ENCODE measurements at regions not wholly inside any gene's neighbourhood (a gene's known extent, or its start where the extent isn't known, plus 50 kb on each side); places are given as distances from the start of the nearest gene placed in this dataset.

DNA sequence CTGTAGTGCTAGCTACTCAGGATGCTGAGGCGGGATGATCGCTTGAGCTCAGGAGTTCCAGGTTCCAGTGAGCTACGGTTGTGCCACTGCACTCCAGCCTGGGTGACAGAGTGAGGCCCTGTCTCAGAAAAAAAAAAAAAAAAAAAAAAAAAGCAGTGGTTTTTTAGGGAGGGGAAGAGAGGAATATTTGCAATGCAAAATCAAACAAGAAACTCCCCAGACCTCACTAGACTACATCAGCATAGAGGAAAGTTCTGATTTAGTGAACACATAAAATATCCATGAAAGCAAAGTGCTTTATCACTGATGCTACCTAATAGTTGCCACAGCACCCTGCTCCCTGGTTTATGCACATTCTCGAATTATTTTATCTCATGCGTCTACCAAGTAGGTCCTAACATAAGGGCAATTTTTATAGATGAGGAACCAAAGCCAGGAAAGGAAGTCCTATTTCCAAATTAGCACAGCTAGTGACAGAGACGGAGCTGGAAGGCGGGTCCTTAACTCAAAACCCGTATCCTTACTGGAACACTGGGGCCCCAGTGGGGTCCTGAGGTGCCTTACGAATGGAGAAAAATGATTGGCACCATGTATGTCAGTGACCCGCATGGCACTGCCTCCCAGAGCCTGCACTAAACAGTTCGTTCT, 50.7 kb upstream of the GPR157 start:
- no peak overlapping the region for H3K9ac ChIP-seq (ENCODE audit: low read depth, low read length)
- peaks cover 14% of the 10 kb centered on the region for H3K4me1 ChIP-seq (ENCODE audit: control insufficient read depth, insufficient read depth, low read length)
- H3K36me3 ChIP-seq (ENCODE audit: control insufficient read depth, insufficient read depth, low read length): peaks cover 18% of the 10 kb centered on the region
- H3K4me3 ChIP-seq (ENCODE audit: low read depth, low read length): no peak overlapping the region
- no peaks in the 10 kb centered on the region for H3K9me3 ChIP-seq (ENCODE audit: control insufficient read depth, insufficient read depth, low read length)
- H3K27me3 ChIP-seq (ENCODE audit: control insufficient read depth, insufficient read depth, low read length): peaks cover 13% of the 10 kb centered on the region

GRCh38 chr1:9180111-9180819, 51.4 kb upstream of the GPR157 start:
- H3K4me1 ChIP-seq (ENCODE audit: control insufficient read depth, insufficient read depth, low read length): peaks cover 14% of the 10 kb centered on the region
- no peaks in the 10 kb centered on the region for H3K9me3 ChIP-seq (ENCODE audit: control insufficient read depth, insufficient read depth, low read length)
- no peak overlapping the region for H3K9ac ChIP-seq (ENCODE audit: low read depth, low read length)
- H3K27me3 ChIP-seq (ENCODE audit: control insufficient read depth, insufficient read depth, low read length): peaks cover 13% of the 10 kb centered on the region
- peaks cover 14% of the 10 kb centered on the region for H3K36me3 ChIP-seq (ENCODE audit: control insufficient read depth, insufficient read depth, low read length)
- H3K4me3 ChIP-seq (ENCODE audit: low read depth, low read length): peak overlapping the region; percentile 76

- Histone ChIP-seq H3K9me3 (ENCODE audit: control insufficient read depth, insufficient read depth, low read length) (no peaks in the 10 kb centered on the region), H3K27me3 (ENCODE audit: control insufficient read depth, insufficient read depth, low read length) (peaks cover 13% of the 10 kb centered on the region), H3K4me1 (ENCODE audit: control insufficient read depth, insufficient read depth, low read length) (peaks cover 14% of the 10 kb centered on the region), H3K36me3 (ENCODE audit: control insufficient read depth, insufficient read depth, low read length) (peaks cover 16% of the 10 kb centered on the region), H3K4me3 (ENCODE audit: low read depth, low read length) (peak overlapping the region; percentile 76), H3K9ac (ENCODE audit: low read depth, low read length) (peak overlapping the region; percentile 93)
These were observed 52.4 kb upstream of the GPR157 start for GRCh38 chr1:9181176-9181906.

DNA sequence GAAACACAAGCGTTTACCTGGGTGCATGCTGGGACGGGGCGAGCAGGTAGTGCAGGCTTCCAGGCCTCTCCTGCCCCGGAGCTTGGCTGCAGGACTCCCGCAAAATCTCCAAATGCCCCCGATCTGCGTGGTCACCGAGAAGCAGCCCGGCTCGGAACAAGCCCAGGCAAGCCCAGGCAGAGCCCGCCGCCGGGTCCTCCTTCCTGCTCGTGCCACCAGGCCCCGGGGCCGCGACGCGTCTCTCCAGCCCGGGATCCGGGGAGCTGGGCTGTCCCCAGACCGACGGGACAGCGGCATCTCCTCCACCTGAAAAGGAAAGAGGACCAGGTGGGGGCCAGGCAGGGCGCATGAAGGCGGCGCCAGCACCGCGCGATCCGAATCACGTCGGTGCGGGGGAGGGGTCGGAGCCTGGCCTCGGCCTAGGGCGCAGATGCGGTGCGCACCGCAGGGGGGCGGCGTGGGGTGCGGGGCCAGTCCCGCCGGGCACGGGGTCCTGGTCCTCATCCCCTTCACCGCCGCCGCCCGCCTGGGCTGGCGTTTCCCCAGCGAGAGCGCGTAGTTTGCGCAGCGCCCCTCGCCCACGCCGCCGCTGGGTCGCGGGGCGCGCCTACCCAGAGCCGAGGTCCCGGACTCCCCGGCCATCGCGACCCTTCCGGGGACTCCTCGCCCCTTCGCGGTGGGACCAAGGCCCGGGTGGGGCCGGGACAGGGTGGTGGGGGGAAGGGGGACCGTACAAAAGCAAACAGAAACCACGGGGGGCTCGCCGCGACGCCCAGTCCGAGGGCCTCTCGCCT, 52.4 kb upstream of the H6PD start:
- peaks cover 16% of the 10 kb centered on the region for H3K36me3 ChIP-seq (ENCODE audit: control insufficient read depth, insufficient read depth, low read length)
- peak overlapping the region; percentile 76 for H3K4me3 ChIP-seq (ENCODE audit: low read depth, low read length)
- H3K4me1 ChIP-seq (ENCODE audit: control insufficient read depth, insufficient read depth, low read length): peaks cover 14% of the 10 kb centered on the region

GRCh38 chr1:9182784-9183257, 51.8 kb upstream of the H6PD start:
- peaks cover 16% of the 10 kb centered on the region for H3K36me3 ChIP-seq (ENCODE audit: control insufficient read depth, insufficient read depth, low read length)

More for the DNA sequence above, 52.4 kb upstream of the H6PD start:
- peaks cover 13% of the 10 kb centered on the region for H3K27me3 ChIP-seq (ENCODE audit: control insufficient read depth, insufficient read depth, low read length)
- no peaks in the 10 kb centered on the region for H3K9me3 ChIP-seq (ENCODE audit: control insufficient read depth, insufficient read depth, low read length)
- H3K9ac ChIP-seq (ENCODE audit: low read depth, low read length): peak overlapping the region; percentile 93

GRCh38 chr1:9183441-9183840, 51.1 kb upstream of the H6PD start:
- H3K4me3 ChIP-seq (ENCODE audit: low read depth, low read length): peak overlapping the region; percentile 76
- peaks cover 14% of the 10 kb centered on the region for H3K4me1 ChIP-seq (ENCODE audit: control insufficient read depth, insufficient read depth, low read length)
- H3K9me3 ChIP-seq (ENCODE audit: control insufficient read depth, insufficient read depth, low read length): no peaks in the 10 kb centered on the region
- no peak overlapping the region for H3K9ac ChIP-seq (ENCODE audit: low read depth, low read length)
- peaks cover 13% of the 10 kb centered on the region for H3K27me3 ChIP-seq (ENCODE audit: control insufficient read depth, insufficient read depth, low read length)
- peaks cover 13% of the 10 kb centered on the region for H3K36me3 ChIP-seq (ENCODE audit: control insufficient read depth, insufficient read depth, low read length)

More at GRCh38 chr1:9182784-9183257, 51.8 kb upstream of the H6PD start:
- Histone ChIP-seq H3K9me3 (ENCODE audit: control insufficient read depth, insufficient read depth, low read length) (no peaks in the 10 kb centered on the region), H3K4me3 (ENCODE audit: low read depth, low read length) (peak overlapping the region; percentile 76), H3K4me1 (ENCODE audit: control insufficient read depth, insufficient read depth, low read length) (peaks cover 14% of the 10 kb centered on the region), H3K27me3 (ENCODE audit: control insufficient read depth, insufficient read depth, low read length) (peaks cover 13% of the 10 kb centered on the region), H3K9ac (ENCODE audit: low read depth, low read length) (peak overlapping the region; percentile 83)

- no peaks in the 10 kb centered on the region for H3K9me3 ChIP-seq (ENCODE audit: control insufficient read depth, insufficient read depth, low read length)
- peaks cover 14% of the 10 kb centered on the region for H3K4me1 ChIP-seq (ENCODE audit: control insufficient read depth, insufficient read depth, low read length)
- peak overlapping the region; percentile 76 for H3K4me3 ChIP-seq (ENCODE audit: low read depth, low read length)
- peaks cover 9% of the 10 kb centered on the region for H3K36me3 ChIP-seq (ENCODE audit: control insufficient read depth, insufficient read depth, low read length)
- no peak overlapping the region for H3K9ac ChIP-seq (ENCODE audit: low read depth, low read length)
- H3K27me3 ChIP-seq (ENCODE audit: control insufficient read depth, insufficient read depth, low read length): peaks cover 13% of the 10 kb centered on the region
These were observed 50.7 kb upstream of the H6PD start for GRCh38 chr1:9183898-9184297.

- Histone ChIP-seq H3K36me3 (ENCODE audit: control insufficient read depth, insufficient read depth, low read length) (peaks cover 8% of the 10 kb centered on the region), H3K27me3 (ENCODE audit: control insufficient read depth, insufficient read depth, low read length) (peaks cover 13% of the 10 kb centered on the region), H3K9me3 (ENCODE audit: control insufficient read depth, insufficient read depth, low read length) (no peaks in the 10 kb centered on the region), H3K4me3 (ENCODE audit: low read depth, low read length) (no peak overlapping the region), H3K9ac (ENCODE audit: low read depth, low read length) (no peak overlapping the region), H3K4me1 (ENCODE audit: control insufficient read depth, insufficient read depth, low read length) (peaks cover 12% of the 10 kb centered on the region)
These were observed 49.8 kb upstream of the H6PD start for GRCh38 chr1:9184749-9185148.

All from iPS-15b (cell line).